ENCODE measurements at regions not wholly inside any gene's neighbourhood (a gene's known extent, or its start where the extent isn't known, plus 50 kb on each side); places are given as distances from the start of the nearest gene placed in this dataset.

GRCh38 chr9:13001989-13002580 lies 227.3 kb downstream of the LURAP1L start:
- H3K9me3 Mint-ChIP-seq: no peaks in the 10 kb centered on the region
- DNase-seq (ENCODE audit: low spot score): no peak
- ChIA-PET POLR2A (no interaction called here), CTCF (interaction anchor here (0.6 kb wide), 1 partner anchor 767 kb away, joined by 3 read pairs; no protein-coding TSS in a partner anchor)
- no peaks in the 10 kb centered on the region for H3K27me3 Mint-ChIP-seq (ENCODE audit: low read depth)
- no peak overlapping the region for H3K4me3 Mint-ChIP-seq
- no peak for TF ChIP-seq ZNF512 (CRISPR knock-in tag; IDR thresholded peaks at IDR 0.05; ENCODE audit: borderline replicate concordance)
- no peak for TF ChIP-seq HMGXB4 (CRISPR knock-in tag; IDR thresholded peaks at IDR 0.05)
- no peak for TF ChIP-seq NFATC4 (CRISPR knock-in tag; IDR thresholded peaks at IDR 0.05)
- no peak for TF ChIP-seq NFE2L1 (CRISPR knock-in tag; IDR thresholded peaks at IDR 0.05)
- TF ChIP-seq ZNF121 (CRISPR knock-in tag; IDR thresholded peaks at IDR 0.05): no peak
- TF ChIP-seq OVOL2 (CRISPR knock-in tag; IDR thresholded peaks at IDR 0.05; ENCODE audit: borderline replicate concordance): no peak
- TF ChIP-seq ZNF423 (CRISPR knock-in tag; IDR thresholded peaks at IDR 0.05): no peak
- no peak for TF ChIP-seq FOXP1 (CRISPR knock-in tag; IDR thresholded peaks at IDR 0.05; ENCODE audit: borderline replicate concordance)
- TF ChIP-seq FOXJ3 (CRISPR knock-in tag; IDR thresholded peaks at IDR 0.05; ENCODE audit: borderline replicate concordance): no peak
- no peak for TF ChIP-seq PRDM15 (CRISPR knock-in tag; IDR thresholded peaks at IDR 0.05)
- TF ChIP-seq CTCF (IDR thresholded peaks at IDR 0.05): no peak
- no peak for TF ChIP-seq MAX (CRISPR knock-in tag; IDR thresholded peaks at IDR 0.05)
- TF ChIP-seq, protein P1, sequence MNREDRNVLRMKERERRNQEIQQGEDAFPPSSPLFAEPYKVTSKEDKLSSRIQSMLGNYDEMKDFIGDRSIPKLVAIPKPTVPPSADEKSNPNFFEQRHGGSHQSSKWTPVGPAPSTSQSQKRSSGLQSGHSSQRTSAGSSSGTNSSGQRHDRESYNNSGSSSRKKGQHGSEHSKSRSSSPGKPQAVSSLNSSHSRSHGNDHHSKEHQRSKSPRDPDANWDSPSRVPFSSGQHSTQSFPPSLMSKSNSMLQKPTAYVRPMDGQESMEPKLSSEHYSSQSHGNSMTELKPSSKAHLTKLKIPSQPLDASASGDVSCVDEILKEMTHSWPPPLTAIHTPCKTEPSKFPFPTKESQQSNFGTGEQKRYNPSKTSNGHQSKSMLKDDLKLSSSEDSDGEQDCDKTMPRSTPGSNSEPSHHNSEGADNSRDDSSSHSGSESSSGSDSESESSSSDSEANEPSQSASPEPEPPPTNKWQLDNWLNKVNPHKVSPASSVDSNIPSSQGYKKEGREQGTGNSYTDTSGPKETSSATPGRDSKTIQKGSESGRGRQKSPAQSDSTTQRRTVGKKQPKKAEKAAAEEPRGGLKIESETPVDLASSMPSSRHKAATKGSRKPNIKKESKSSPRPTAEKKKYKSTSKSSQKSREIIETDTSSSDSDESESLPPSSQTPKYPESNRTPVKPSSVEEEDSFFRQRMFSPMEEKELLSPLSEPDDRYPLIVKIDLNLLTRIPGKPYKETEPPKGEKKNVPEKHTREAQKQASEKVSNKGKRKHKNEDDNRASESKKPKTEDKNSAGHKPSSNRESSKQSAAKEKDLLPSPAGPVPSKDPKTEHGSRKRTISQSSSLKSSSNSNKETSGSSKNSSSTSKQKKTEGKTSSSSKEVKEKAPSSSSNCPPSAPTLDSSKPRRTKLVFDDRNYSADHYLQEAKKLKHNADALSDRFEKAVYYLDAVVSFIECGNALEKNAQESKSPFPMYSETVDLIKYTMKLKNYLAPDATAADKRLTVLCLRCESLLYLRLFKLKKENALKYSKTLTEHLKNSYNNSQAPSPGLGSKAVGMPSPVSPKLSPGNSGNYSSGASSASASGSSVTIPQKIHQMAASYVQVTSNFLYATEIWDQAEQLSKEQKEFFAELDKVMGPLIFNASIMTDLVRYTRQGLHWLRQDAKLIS (CRISPR knock-in tag; IDR thresholded peaks at IDR 0.05; ENCODE audit: borderline replicate concordance): no peak
- TF ChIP-seq ZNF317 (CRISPR knock-in tag; IDR thresholded peaks at IDR 0.05; ENCODE audit: borderline replicate concordance, low read depth): no peak
- no peak for TF ChIP-seq TEAD1 (CRISPR knock-in tag; IDR thresholded peaks at IDR 0.05)
- no peak for TF ChIP-seq ZNF232 (CRISPR knock-in tag; IDR thresholded peaks at IDR 0.05)
- no peak for TF ChIP-seq ZNF416 (CRISPR knock-in tag; IDR thresholded peaks at IDR 0.05)
- TF ChIP-seq KAT7 (CRISPR knock-in tag; IDR thresholded peaks at IDR 0.05; ENCODE audit: borderline replicate concordance): no peak
- no peak for TF ChIP-seq SMAD4 (CRISPR knock-in tag; IDR thresholded peaks at IDR 0.05)
- no peak for ATAC-seq
- H3K27ac Mint-ChIP-seq: peak overlapping the region; percentile 2; the same call in 1 of the 2 replicates
- H3K4me1 Mint-ChIP-seq: peaks cover 16% of the 10 kb centered on the region
- no peaks in the 10 kb centered on the region for H3K36me3 Mint-ChIP-seq

Data from WTC11 (cell line).